Stimulated activated CD4-positive, alpha-beta T cell treated with anti-CD3 and anti-CD28 coated beads, Interleukin-1b, Interleukin-23, amount 100 ng/mL, for 1 hour (primary cell): ENCODE measurements at regions not wholly inside any gene's neighbourhood (a gene's known extent, or its start where the extent isn't known, plus 50 kb on each side); places are given as distances from the start of the nearest gene placed in this dataset.

ENCODE experiments used
- DNase-seq, 2 donors: peaks; one replicate each; pipeline ENCODE4 v3.0.0-alpha.2; 2020; ENCODE audit warnings: low read depth in 2 of 2

- no peak for DNase-seq
Measured at GRCh38 chr14:22337938-22338337, 251.1 kb downstream of the DAD1 start.

- DNase-seq, result no peak
Measured at GRCh38 chr14:22337521-22337920, 251.5 kb downstream of the DAD1 start.

GRCh38 chr14:22336031-22336430 is 253.0 kb downstream of the DAD1 start:
- no peak for DNase-seq

GRCh38 chr14:22334627-22335026 is 254.4 kb downstream of the DAD1 start:
- no peak for DNase-seq

- no peak for DNase-seq
Measured at GRCh38 chr14:22334275-22334577, 254.8 kb downstream of the DAD1 start.

GRCh38 chr14:22333422-22334274 is 255.4 kb downstream of the DAD1 start:
- DNase-seq, result no peak

GRCh38 chr14:22332686-22333421 is 256.2 kb downstream of the DAD1 start:
- no peak for DNase-seq

- no peak for DNase-seq
Measured at GRCh38 chr14:22329371-22329770, 259.7 kb downstream of the DAD1 start.

GRCh38 chr14:22325676-22326400 is 263.2 kb downstream of the DAD1 start:
- no peak for DNase-seq

- no peak for DNase-seq
Measured at GRCh38 chr14:22320362-22320750, 268.7 kb downstream of the DAD1 start.

GRCh38 chr14:22319526-22320361 is 269.3 kb downstream of the DAD1 start:
- DNase-seq, result no peak

- no peak for DNase-seq
Measured at GRCh38 chr14:22318951-22319350, 270.1 kb downstream of the DAD1 start.

GRCh38 chr14:22316473-22316872 is 272.6 kb downstream of the DAD1 start:
- DNase-seq, result no peak

GRCh38 chr14:22315336-22315735 is 273.7 kb downstream of the DAD1 start:
- no peak for DNase-seq

- no peak for DNase-seq
Measured at GRCh38 chr14:22314183-22314820, 274.7 kb downstream of the DAD1 start.

GRCh38 chr14:22313172-22313801 is 275.7 kb downstream of the DAD1 start:
- DNase-seq, result no peak

GRCh38 chr14:22311636-22312035 is 277.4 kb downstream of the DAD1 start:
- no peak for DNase-seq

GRCh38 chr14:22305607-22306006 is 283.4 kb downstream of the DAD1 start:
- no peak for DNase-seq

GRCh38 chr14:22304326-22304725 is 284.7 kb downstream of the DAD1 start:
- DNase-seq, result no peak

GRCh38 chr14:22303589-22304195 is 285.3 kb downstream of the DAD1 start:
- no peak for DNase-seq
